ENCODE measurements at regions not wholly inside any gene's neighbourhood (a gene's known extent, or its start where the extent isn't known, plus 50 kb on each side); places are given as distances from the start of the nearest gene placed in this dataset.

- TF ChIP-seq USF2 (IDR thresholded peaks at IDR 0.05; ENCODE audit: low read depth, low read length) (no peak), MAZ (IDR thresholded peaks at IDR 0.05; ENCODE audit: borderline replicate concordance, low read depth, low read length) (no peak)
Observed at GRCh38 chr2:19027626-19028025, 330.8 kb downstream of the OSR1 start (continued).

- peaks cover 10% of the 10 kb centered on the region for H3K4me1 ChIP-seq (ENCODE audit: control insufficient read depth, insufficient read depth, low read length)
- intact Hi-C loops (cut with micrococcal nuclease), result no loop called here
- no peak overlapping the region for H3K56ac ChIP-seq (ENCODE audit: extremely low read depth, insufficient read depth, low read length)
- H3K79me1 ChIP-seq (ENCODE audit: low read depth in 1 of 2, low read length in 2 of 2), result no peaks in the 10 kb centered on the region
- H3K9me3 ChIP-seq (ENCODE audit: control insufficient read depth, insufficient read depth, low read length), result no peaks in the 10 kb centered on the region
- H3K36me3 ChIP-seq (ENCODE audit: control insufficient read depth, insufficient read depth, low read length), result no peaks in the 10 kb centered on the region
- no peak overlapping the region for H2BK120ac ChIP-seq (ENCODE audit: low read depth, low read length)
- H4K5ac ChIP-seq (ENCODE audit: low read depth, low read length), result no peak overlapping the region
- H3K18ac ChIP-seq (ENCODE audit: low read depth, low read length), result no peak overlapping the region; the same call in 1 of the 2 replicates
- ATAC-seq (ENCODE audit: low read depth) (no peak), DNase-seq (no peak)
- H3K27me3 ChIP-seq (ENCODE audit: control insufficient read depth, insufficient read depth, low read length), result no peaks in the 10 kb centered on the region
- H3K9ac ChIP-seq (ENCODE audit: low read depth, low read length), result no peak overlapping the region
- in situ Hi-C loops (cut with MboI; ENCODE audit: low sequenced_read_pairs), result no loop called here
- 0 out of 2 replicates have a peak overlapping the region, but pooled peaks have one; percentile 56 for H3K14ac ChIP-seq (replicated peaks; ENCODE audit: low read depth, low read length)
- no peak overlapping the region for H2AK9ac ChIP-seq (replicated peaks; ENCODE audit: low read depth, low read length, poor library complexity)
- H3K23ac ChIP-seq (ENCODE audit: low read depth, low read length), result no peak overlapping the region
- H2BK5ac ChIP-seq (ENCODE audit: low read depth, low read length, poor library complexity, severe bottlenecking), result no peak overlapping the region
- ChIA-PET CTCF (no interaction called here), POLR2A (ENCODE audit: unreplicated experiment) (no interaction called here)
- no peak for TF ChIP-seq USF2 (IDR thresholded peaks at IDR 0.05; ENCODE audit: low read depth, low read length)
- no peak for TF ChIP-seq RAD21 (IDR thresholded peaks at IDR 0.05; ENCODE audit: low read length)
- TF ChIP-seq RFX5 (IDR thresholded peaks at IDR 0.05; ENCODE audit: low read depth, low read length), result no peak
- no peak for TF ChIP-seq SMC3 (IDR thresholded peaks at IDR 0.05; ENCODE audit: low read depth, low read length)
- TF ChIP-seq MAZ (IDR thresholded peaks at IDR 0.05; ENCODE audit: borderline replicate concordance, low read depth, low read length), result no peak
- TF ChIP-seq FOS (IDR thresholded peaks at IDR 0.05; ENCODE audit: low read depth, low read length), result no peak
- no peak for TF ChIP-seq CTCF (conservative IDR thresholded peaks at IDR 0.05; ENCODE audit: low read depth, low read length)
- no peak for TF ChIP-seq BHLHE40 (IDR thresholded peaks at IDR 0.05; ENCODE audit: low read depth, low read length)
- TF ChIP-seq RCOR1 (IDR thresholded peaks at IDR 0.05; ENCODE audit: insufficient replicate concordance, low read length), result no peak
- no peak for TF ChIP-seq POLR2A (IDR thresholded peaks at IDR 0.05; ENCODE audit: low read depth, low read length)
- TF ChIP-seq MXI1 (IDR thresholded peaks at IDR 0.05; ENCODE audit: borderline replicate concordance, low read depth, low read length), result no peak
- TF ChIP-seq CEBPB (IDR thresholded peaks at IDR 0.05; ENCODE audit: low read depth, low read length), result no peak
- no peak for TF ChIP-seq CHD1 (IDR thresholded peaks at IDR 0.05; ENCODE audit: low read depth, low read length)
- TF ChIP-seq NFE2L2 (IDR thresholded peaks at IDR 0.05; ENCODE audit: low read depth, low read length), result no peak
- TF ChIP-seq MAFK (IDR thresholded peaks at IDR 0.05; ENCODE audit: low read depth, low read length), result no peak
- H4K8ac ChIP-seq (ENCODE audit: low read depth in 2 of 2, low read length in 2 of 2), result no peak overlapping the region
- H3K27ac ChIP-seq (ENCODE audit: insufficient read depth, low read length), result no peak overlapping the region
- H2AK5ac ChIP-seq (ENCODE audit: low read depth, low read length), result no peak overlapping the region
- H3K4me3 ChIP-seq (ENCODE audit: insufficient read depth, low read depth, low read length), result no peak overlapping the region
- no peak overlapping the region; the same call in 1 of the 2 replicates for H4K91ac ChIP-seq (ENCODE audit: insufficient read depth, low read depth, low read length)
- H2BK20ac ChIP-seq (ENCODE audit: low read depth, low read length), result peak overlapping the region; percentile 30; the same call in 1 of the 2 replicates
- BruUV-seq (replicated peaks), result no TSS peak
- no peak overlapping the region for H3K4me2 ChIP-seq (ENCODE audit: low read depth, low read length)
- peaks cover 9% of the 10 kb centered on the region for H3K9me1 ChIP-seq (ENCODE audit: insufficient read depth, low read length)
- peak overlapping the region; percentile 37; the same call in 1 of the 3 replicates for H2BK15ac ChIP-seq (ENCODE audit: low read depth, low read length)
- dilution Hi-C loops (cut with HindIII; ENCODE audit: low sequenced_read_pairs, unreplicated experiment), result no loop called here
- no peak overlapping the region for H2AFZ ChIP-seq (replicated peaks; ENCODE audit: low read length, poor library complexity)
- no peaks in the 10 kb centered on the region for H4K20me1 ChIP-seq (ENCODE audit: insufficient read depth, low read length)
- H3K4ac ChIP-seq (ENCODE audit: low read depth, low read length), result no peak overlapping the region
- WGBS, 2 experiments (ENCODE audit: extremely low coverage in 2 of 2, insufficient read length in 1 of 2), result no CpG with 5 or more reads among the region's 2 CpGs
Observed at GRCh38 chr2:19026261-19026660, 332.2 kb downstream of the OSR1 start.

Data from IMR-90 (cell line).